Activated CD8-positive, alpha-beta T cell treated with anti-CD3 and anti-CD28 coated beads for 36 hours (primary cell): ENCODE measurements at regions not wholly inside any gene's neighbourhood (a gene's known extent, or its start where the extent isn't known, plus 50 kb on each side); places are given as distances from the start of the nearest gene placed in this dataset.

Experiments
- ATAC-seq: fragments of 200-7000 bp; cut with Tn5 transposase; one replicate; pipeline ENCODE4 v1.10.0; 2021; ENCODE audit warnings: mild to moderate bottlenecking, moderate library complexity
- CTCF ChIA-PET: fragments of 350-600 bp; sonication (Branson Sonifier 250); formaldehyde crosslinking; loops from one replicate; lab custom pipeline; 2021; ENCODE audit warnings: antibody characterized with exemption; lab: Charles Lee
- POLR2A ChIA-PET: fragments of 350-600 bp; sonication (Branson Sonifier 250); formaldehyde crosslinking; loops from one replicate; lab custom pipeline; 2021; ENCODE audit warnings: antibody characterized with exemption; lab: Charles Lee
- DNase-seq: peaks from one replicate; pipeline ENCODE4 v3.0.0-alpha.2; 2020
- H3K27ac Mint-ChIP-seq: one replicate; pipeline ENCODE4 v1.8.0; 2021; ENCODE audit warnings: mild to moderate bottlenecking, mixed read lengths
- H3K27me3 Mint-ChIP-seq: one replicate; pipeline ENCODE4 v1.8.0; 2021; ENCODE audit warnings: mixed read lengths
- H3K36me3 Mint-ChIP-seq: one replicate; pipeline ENCODE4 v1.8.0; 2021; ENCODE audit warnings: low read depth, mixed read lengths
- H3K4me1 Mint-ChIP-seq: one replicate; pipeline ENCODE4 v1.8.0; 2021; ENCODE audit warnings: low read depth, mixed read lengths
- H3K4me3 Mint-ChIP-seq: one replicate; pipeline ENCODE4 v1.8.0; 2021; ENCODE audit warnings: mild to moderate bottlenecking, moderate library complexity, mixed read lengths
- H3K9me3 Mint-ChIP-seq: one replicate; pipeline ENCODE4 v1.8.0; 2021; ENCODE audit warnings: mixed read lengths
- intact Hi-C: fragments of 100-400 bp; cut with micrococcal nuclease; formaldehyde crosslinking; loops from one replicate; pipeline ENCODE4 v1.10.0; 2022
- TF ChIP-seq, protein P1 (sequence below): fragments of 200-600 bp; IDR thresholded peaks from one replicate; pipeline ENCODE4 v1.8.0; 2022; ENCODE audit warnings: antibody characterized with exemption, mild to moderate bottlenecking

DNA sequence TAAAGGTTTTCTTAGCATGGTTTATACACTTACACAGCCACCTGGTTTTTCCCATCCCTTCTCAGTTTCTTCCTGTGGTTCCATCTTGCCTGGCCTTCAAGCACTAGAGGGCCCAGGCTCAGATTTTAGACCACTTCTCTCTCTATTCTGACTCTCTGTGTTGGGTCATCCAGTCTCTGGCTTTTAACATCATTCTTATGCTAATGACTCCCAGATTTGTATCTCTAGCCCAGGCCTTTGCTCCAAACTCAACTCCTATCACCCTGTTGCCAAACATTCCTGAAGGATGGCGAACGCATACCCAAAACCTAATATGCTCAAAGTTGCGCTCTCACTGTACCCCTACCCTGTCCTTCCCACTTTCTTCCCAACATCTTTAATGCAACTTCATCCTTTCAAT lies 135.1 kb downstream of the SPATA19 start:
- Mint-ChIP-seq H3K4me3 (no peak overlapping the region), H3K27me3 (peaks cover 3% of the 10 kb centered on the region), H3K4me1 (no peaks in the 10 kb centered on the region), H3K9me3 (no peaks in the 10 kb centered on the region), H3K27ac (no peak overlapping the region), H3K36me3 (no peaks in the 10 kb centered on the region)
- DNase-seq, result no peak
- intact Hi-C loops, result no loop called here
- TF ChIP-seq, protein P1, sequence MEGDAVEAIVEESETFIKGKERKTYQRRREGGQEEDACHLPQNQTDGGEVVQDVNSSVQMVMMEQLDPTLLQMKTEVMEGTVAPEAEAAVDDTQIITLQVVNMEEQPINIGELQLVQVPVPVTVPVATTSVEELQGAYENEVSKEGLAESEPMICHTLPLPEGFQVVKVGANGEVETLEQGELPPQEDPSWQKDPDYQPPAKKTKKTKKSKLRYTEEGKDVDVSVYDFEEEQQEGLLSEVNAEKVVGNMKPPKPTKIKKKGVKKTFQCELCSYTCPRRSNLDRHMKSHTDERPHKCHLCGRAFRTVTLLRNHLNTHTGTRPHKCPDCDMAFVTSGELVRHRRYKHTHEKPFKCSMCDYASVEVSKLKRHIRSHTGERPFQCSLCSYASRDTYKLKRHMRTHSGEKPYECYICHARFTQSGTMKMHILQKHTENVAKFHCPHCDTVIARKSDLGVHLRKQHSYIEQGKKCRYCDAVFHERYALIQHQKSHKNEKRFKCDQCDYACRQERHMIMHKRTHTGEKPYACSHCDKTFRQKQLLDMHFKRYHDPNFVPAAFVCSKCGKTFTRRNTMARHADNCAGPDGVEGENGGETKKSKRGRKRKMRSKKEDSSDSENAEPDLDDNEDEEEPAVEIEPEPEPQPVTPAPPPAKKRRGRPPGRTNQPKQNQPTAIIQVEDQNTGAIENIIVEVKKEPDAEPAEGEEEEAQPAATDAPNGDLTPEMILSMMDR, result no peak
- POLR2A ChIA-PET, result no interaction called here
- CTCF ChIA-PET, result no interaction called here
- no peak for ATAC-seq

DNA sequence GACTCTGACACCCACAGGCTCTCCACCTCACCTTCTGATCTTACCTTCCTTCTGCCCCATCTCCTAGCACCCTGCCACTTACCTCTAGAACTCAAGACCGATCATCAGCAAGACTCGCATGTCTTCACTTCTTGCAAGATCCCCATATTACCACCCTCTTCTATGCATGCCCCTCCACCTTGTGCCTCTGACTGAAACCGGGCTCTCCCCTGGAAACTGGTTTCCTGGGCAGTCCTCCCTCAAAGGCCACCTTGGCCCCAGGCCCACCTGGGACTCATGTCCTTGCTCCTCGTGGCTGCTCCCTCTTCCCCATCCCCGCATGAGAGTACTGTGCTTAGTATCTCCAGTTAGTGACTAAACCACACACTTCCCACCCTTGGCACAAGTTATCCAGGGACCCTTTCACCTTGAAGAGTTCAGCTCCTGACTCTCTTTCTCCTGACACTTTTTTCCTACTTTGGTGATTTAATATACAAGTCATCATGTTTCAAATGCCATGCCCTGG lies 136.7 kb downstream of the SPATA19 start:
- ChIA-PET CTCF (no interaction called here), POLR2A (no interaction called here)
- Mint-ChIP-seq H3K27me3 (peaks cover 3% of the 10 kb centered on the region), H3K36me3 (no peaks in the 10 kb centered on the region), H3K27ac (no peak overlapping the region), H3K4me3 (no peak overlapping the region), H3K9me3 (no peaks in the 10 kb centered on the region), H3K4me1 (no peaks in the 10 kb centered on the region)
- no peak for ATAC-seq
- intact Hi-C loops, result no loop called here
- no peak for DNase-seq
- TF ChIP-seq, protein P1, result no peak

DNA sequence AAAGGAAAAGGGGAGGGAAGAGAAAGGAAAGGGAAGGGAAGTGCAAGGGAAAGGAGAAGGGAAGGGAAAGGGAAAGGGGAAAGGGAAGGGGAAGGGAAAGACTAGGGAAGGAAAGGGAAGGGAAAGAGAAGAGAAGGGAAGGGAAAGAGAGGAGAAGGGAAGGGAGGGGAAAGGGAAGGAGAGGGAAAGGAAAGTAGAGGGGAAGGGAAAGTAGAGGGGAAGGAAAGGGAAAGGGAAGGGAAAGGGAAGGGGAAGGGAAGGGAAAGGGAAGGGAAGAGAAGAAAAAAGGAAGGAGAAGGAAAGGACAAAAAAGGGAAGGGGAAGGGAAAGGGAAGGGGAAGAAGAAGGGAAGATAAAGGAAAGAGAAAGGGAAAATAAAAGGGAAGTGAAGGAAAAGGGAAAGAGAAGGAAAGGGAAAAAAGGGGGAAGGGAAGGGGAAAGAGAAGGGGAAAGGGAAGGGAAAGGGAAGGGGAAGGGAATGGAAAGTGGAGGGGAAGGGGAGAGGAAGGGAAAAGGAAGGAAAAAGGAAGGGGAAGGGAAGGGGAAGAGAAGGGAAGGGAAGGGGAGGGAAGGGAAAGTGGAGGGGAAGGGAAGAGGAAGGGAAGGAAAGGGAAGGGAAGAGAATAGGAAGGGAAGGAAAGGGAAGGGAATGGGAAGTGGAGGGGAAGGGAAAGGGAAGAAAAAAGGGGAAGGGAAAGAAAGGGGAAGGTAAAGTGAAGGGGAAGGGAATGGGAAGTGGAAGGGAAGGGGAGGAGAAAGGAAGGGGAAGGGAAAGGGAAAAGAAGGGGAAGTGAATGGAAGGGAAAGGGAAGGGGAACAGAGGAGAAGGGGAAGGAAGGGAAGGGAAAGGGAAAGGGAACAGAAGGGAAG lies 138.2 kb downstream of the SPATA19 start:
- intact Hi-C loops, result no loop called here
- no peak for DNase-seq
- no peak overlapping the region for H3K27ac Mint-ChIP-seq
- no peaks in the 10 kb centered on the region for H3K4me1 Mint-ChIP-seq
- ChIA-PET POLR2A (no interaction called here), CTCF (no interaction called here)
- H3K9me3 Mint-ChIP-seq, result no peaks in the 10 kb centered on the region
- no peaks in the 10 kb centered on the region for H3K27me3 Mint-ChIP-seq
- ATAC-seq, result no peak
- no peaks in the 10 kb centered on the region for H3K36me3 Mint-ChIP-seq
- TF ChIP-seq, protein P1, result no peak
- H3K4me3 Mint-ChIP-seq, result no peak overlapping the region

DNA sequence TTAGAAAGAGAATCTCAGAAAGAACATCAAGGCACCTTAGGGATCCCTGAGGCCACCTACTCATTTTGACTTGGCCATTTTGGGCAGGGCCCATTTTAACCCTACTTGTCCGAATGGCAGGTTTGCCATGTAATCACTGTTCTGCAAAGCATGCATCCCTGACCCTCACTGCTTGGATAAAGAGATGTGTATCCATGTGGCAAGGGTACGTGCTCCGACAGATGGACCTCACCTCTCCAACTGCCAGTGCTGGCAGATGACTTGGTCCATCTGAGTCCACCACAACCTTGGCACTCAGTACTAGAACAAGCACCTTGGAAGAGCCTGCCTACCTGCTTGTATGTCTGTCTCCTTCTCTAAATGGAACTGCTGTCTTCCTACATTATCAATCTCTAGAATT lies 139.4 kb downstream of the SPATA19 start:
- Mint-ChIP-seq H3K9me3 (no peaks in the 10 kb centered on the region), H3K36me3 (no peaks in the 10 kb centered on the region), H3K27ac (no peak overlapping the region), H3K4me1 (no peaks in the 10 kb centered on the region), H3K4me3 (no peak overlapping the region), H3K27me3 (no peaks in the 10 kb centered on the region)
- ATAC-seq (no peak), DNase-seq (no peak)
- ChIA-PET POLR2A (no interaction called here), CTCF (no interaction called here)
- TF ChIP-seq, protein P1, result no peak
- intact Hi-C loops, result no loop called here

DNA sequence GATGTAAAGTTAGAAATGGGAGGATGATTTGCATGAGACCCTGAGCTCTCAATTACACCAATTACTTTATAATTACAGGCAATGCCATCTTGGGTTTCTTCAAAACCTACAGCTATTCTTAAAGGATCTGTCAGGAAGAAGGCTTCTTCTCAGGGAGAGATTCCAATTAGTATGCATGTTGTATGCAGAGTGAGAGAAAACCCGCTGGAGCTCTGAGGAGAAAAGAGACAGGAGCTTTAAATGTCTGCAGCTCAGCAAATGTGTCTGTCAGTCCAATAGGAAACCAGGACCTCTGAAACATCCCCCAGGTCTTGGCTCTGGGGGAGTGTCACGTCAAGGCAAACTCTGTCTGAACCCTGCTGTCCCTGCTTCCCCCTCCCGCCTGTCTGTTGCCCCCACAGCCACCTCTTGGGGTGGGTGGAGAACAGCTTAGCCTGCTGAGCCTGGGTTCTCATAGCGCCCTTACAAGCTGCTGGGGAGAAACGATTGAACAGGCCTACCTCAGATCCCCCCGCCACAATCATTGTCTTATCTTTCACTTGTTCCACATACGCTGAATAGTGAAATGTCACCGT lies 140.2 kb downstream of the SPATA19 start:
- Mint-ChIP-seq H3K4me3 (no peak overlapping the region), H3K4me1 (no peaks in the 10 kb centered on the region), H3K27me3 (no peaks in the 10 kb centered on the region), H3K27ac (no peak overlapping the region), H3K36me3 (no peaks in the 10 kb centered on the region), H3K9me3 (no peaks in the 10 kb centered on the region)
- ATAC-seq (no peak), DNase-seq (no peak)
- ChIA-PET CTCF (no interaction called here), POLR2A (no interaction called here)
- intact Hi-C loops, result no loop called here
- TF ChIP-seq, protein P1, result no peak
